ENCODE measurements at regions not wholly inside any gene's neighbourhood (a gene's known extent, or its start where the extent isn't known, plus 50 kb on each side); places are given as distances from the start of the nearest gene placed in this dataset.
A peak's percentile ranks its signal among the peaks of the same experiment; 100 is the strongest.

DNA sequence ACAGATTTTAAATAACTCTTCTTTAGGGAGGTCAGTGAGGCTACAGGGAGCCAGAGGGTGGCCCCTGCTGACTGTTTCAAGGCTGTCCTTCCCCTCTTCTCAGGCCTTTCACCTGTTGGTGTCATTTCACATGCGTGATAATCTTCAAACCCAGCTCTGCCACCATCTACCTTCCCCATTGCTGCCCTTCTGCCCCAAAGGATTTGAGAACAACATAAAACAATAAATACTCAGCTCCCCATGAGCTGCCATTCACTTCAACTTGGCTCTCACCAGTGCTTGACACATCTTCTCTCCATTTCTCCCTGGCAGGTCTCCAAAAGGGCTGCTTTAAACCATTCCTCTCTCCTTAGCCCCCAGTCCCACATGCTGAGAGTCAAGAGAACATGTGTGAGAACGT is 75.5 kb upstream of the PALM2AKAP2 start:
- DNase-seq (ENCODE audit: low read depth), result no peak
- H3K4me3 ChIP-seq (ENCODE audit: low read depth, low read length), result no peak overlapping the region
- TF ChIP-seq, protein P1, sequence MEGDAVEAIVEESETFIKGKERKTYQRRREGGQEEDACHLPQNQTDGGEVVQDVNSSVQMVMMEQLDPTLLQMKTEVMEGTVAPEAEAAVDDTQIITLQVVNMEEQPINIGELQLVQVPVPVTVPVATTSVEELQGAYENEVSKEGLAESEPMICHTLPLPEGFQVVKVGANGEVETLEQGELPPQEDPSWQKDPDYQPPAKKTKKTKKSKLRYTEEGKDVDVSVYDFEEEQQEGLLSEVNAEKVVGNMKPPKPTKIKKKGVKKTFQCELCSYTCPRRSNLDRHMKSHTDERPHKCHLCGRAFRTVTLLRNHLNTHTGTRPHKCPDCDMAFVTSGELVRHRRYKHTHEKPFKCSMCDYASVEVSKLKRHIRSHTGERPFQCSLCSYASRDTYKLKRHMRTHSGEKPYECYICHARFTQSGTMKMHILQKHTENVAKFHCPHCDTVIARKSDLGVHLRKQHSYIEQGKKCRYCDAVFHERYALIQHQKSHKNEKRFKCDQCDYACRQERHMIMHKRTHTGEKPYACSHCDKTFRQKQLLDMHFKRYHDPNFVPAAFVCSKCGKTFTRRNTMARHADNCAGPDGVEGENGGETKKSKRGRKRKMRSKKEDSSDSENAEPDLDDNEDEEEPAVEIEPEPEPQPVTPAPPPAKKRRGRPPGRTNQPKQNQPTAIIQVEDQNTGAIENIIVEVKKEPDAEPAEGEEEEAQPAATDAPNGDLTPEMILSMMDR (IDR thresholded peaks at IDR 0.05; ENCODE audit: insufficient read depth, low read depth, low read length), result no peak
- no peaks in the 10 kb centered on the region for H3K36me3 ChIP-seq (ENCODE audit: control insufficient read depth, insufficient read depth, low read length)
- POLR2A ChIA-PET, result no interaction called here
- H3K27me3 ChIP-seq (ENCODE audit: control insufficient read depth, insufficient read depth, low read length), result peaks cover 12% of the 10 kb centered on the region
- CTCF ChIA-PET, result interaction anchor here (1.1 kb wide), 1 partner anchor 9 kb away, joined by 4 read pairs; no protein-coding TSS in a partner anchor

DNA sequence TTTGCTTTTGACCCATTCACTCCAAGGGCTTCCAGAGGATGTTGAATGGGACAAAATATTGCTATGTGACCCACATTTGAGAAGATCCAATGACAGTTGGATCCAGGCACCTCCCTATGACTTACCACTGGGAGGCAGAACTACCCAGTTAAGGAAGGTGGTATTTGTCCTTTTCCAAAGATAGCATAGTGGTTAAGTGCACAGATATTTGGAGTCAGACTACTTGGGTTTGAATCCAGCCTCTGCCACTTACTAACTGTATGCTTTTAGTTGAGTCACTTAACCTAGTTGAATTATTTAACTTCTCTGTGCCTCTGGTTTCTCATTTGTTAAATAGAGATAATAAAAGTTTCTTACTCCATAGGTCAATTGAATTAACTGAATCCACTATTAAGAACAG is 74.5 kb upstream of the PALM2AKAP2 start:
- H3K36me3 ChIP-seq (ENCODE audit: control insufficient read depth, insufficient read depth, low read length), result no peaks in the 10 kb centered on the region
- ChIA-PET CTCF (no interaction called here), POLR2A (no interaction called here)
- TF ChIP-seq, protein P1 (IDR thresholded peaks at IDR 0.05; ENCODE audit: insufficient read depth, low read depth, low read length), result peak; percentile 21; the same call in 1 of the 2 replicates
- H3K4me3 ChIP-seq (ENCODE audit: low read depth, low read length), result no peak overlapping the region
- DNase-seq (ENCODE audit: low read depth), result no peak
- peaks cover 15% of the 10 kb centered on the region for H3K27me3 ChIP-seq (ENCODE audit: control insufficient read depth, insufficient read depth, low read length)

DNA sequence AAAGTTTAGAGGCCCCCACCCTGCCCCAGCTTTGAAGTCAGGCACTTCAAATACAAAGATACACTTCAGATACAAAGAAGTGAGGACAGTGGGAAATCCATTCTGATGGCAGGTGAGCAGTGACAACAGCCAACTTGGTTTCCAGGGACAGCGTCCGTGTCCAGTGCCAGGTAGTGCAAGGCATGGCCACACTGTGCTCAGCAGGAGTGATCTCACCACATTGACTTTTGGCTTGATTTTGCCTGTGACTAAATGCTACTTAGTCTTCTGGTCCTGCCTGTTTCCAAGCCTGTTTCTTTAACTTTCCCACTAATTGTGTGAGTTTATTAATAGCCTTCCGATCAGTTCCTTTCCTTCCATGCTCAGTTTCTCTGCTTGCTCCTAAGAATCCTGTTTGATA is 72.6 kb upstream of the PALM2AKAP2 start:
- ChIA-PET POLR2A (no interaction called here), CTCF (interaction anchor here (1.3 kb wide), 1 partner anchor 109 kb away, joined by 4 read pairs; no protein-coding TSS in a partner anchor)

DNA sequence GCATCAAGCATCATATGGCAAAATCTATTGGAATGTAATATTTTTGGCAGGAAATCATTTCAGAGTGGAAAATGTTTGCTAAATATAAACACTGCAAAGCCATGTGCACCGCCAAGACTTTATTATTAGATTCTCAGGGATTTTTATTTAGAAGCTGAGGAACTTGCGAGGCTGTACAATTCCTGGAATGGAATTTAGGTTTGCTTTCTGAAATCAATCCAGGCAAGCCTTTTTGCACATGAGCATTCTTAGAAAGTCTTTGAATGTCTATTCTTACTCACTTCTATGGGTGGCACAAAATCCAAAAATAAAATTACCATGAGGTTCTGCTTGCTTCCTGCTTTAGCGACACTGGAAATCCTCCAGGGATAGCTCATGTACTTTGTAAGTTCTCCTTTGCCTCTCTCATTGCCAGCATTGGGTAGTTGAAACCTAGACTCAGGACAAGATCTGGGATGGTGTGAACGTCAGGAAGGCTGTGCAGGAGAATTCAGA is 71.5 kb upstream of the PALM2AKAP2 start:
- CTCF ChIA-PET, result interaction anchor here (1.3 kb wide), 1 partner anchor 108 kb away, joined by 4 read pairs; no protein-coding TSS in a partner anchor
- DNase-seq (ENCODE audit: low read depth), result peak; percentile 55
- TF ChIP-seq, protein P1 (IDR thresholded peaks at IDR 0.05; ENCODE audit: insufficient read depth, low read depth, low read length), result no peak
- Histone ChIP-seq H3K4me3 (ENCODE audit: low read depth, low read length) (no peak overlapping the region), H3K27me3 (ENCODE audit: control insufficient read depth, insufficient read depth, low read length) (peaks cover 17% of the 10 kb centered on the region), H3K36me3 (ENCODE audit: control insufficient read depth, insufficient read depth, low read length) (no peaks in the 10 kb centered on the region)
- POLR2A ChIA-PET, result no interaction called here

More for the DNA sequence above, 72.6 kb upstream of the PALM2AKAP2 start:
- no peaks in the 10 kb centered on the region for H3K36me3 ChIP-seq (ENCODE audit: control insufficient read depth, insufficient read depth, low read length)
- no peak for DNase-seq (ENCODE audit: low read depth)
- TF ChIP-seq, protein P1 (IDR thresholded peaks at IDR 0.05; ENCODE audit: insufficient read depth, low read depth, low read length), result no peak
- H3K4me3 ChIP-seq (ENCODE audit: low read depth, low read length), result no peak overlapping the region
- peaks cover 15% of the 10 kb centered on the region for H3K27me3 ChIP-seq (ENCODE audit: control insufficient read depth, insufficient read depth, low read length)

DNA sequence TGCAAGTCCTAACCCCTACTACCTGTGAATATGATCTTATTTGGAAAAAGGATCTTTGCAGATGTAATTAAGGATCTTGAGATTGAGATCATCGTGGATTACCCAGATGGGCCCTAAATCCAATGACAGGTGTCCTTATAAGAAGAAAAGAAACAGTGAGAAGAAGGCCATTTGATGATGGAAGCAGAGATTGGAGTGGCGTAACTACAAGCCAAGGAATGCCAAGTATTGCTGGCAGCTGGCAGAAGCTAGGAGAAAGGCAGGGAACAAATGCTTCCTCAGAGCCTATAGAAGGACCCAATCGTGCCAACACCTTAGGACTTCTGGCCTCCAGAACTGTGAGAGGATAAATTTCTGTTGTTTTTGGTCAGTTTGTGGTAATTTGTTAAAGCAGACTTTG is 70.1 kb upstream of the PALM2AKAP2 start:
- no peak for DNase-seq (ENCODE audit: low read depth)
- no peak overlapping the region for H3K4me3 ChIP-seq (ENCODE audit: low read depth, low read length)
- H3K27me3 ChIP-seq (ENCODE audit: control insufficient read depth, insufficient read depth, low read length), result peaks cover 9% of the 10 kb centered on the region
- TF ChIP-seq, protein P1 (IDR thresholded peaks at IDR 0.05; ENCODE audit: insufficient read depth, low read depth, low read length), result no peak
- POLR2A ChIA-PET, result no interaction called here
- CTCF ChIA-PET, result no interaction called here
- H3K36me3 ChIP-seq (ENCODE audit: control insufficient read depth, insufficient read depth, low read length), result no peaks in the 10 kb centered on the region

Measured in BJ (cell line).